ENCODE measurements at regions not wholly inside any gene's neighbourhood (a gene's known extent, or its start where the extent isn't known, plus 50 kb on each side); places are given as distances from the start of the nearest gene placed in this dataset.
"Not testable (repeated sequence)": the region's sequence is repeated elsewhere in the genome, so short reads cannot be mapped to it uniquely, and the experiment has no call there.

DNA sequence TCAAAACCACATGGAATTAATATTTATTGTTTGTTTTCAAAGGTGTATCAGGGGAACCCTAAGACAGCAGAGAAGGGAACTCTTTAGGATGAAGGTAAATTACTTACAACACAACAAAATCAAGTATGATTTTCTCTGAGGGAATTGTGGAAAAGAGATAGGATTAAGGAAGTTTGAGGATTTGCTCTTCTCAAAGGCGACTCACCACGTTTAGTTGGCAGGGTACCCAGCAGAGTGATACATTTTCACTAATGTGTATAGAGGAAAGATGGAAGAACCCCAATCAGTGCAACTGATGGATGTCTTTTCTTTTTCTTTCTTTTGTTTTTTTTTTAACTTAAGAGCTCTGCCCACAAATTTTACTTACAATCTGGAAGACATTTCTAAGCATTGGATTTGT, 499.2 kb downstream of the CCER1 start:
- ATAC-seq = no peak
- Mint-ChIP-seq H3K4me1 (ENCODE audit: low read depth) (no peaks in the 10 kb centered on the region), H3K9me3 (no peaks in the 10 kb centered on the region), H3K27me3 (ENCODE audit: low read depth) (no peaks in the 10 kb centered on the region), H3K4me3 (no peak overlapping the region), H3K36me3 (ENCODE audit: insufficient read depth) (no peaks in the 10 kb centered on the region)
- no peak for DNase-seq

DNA sequence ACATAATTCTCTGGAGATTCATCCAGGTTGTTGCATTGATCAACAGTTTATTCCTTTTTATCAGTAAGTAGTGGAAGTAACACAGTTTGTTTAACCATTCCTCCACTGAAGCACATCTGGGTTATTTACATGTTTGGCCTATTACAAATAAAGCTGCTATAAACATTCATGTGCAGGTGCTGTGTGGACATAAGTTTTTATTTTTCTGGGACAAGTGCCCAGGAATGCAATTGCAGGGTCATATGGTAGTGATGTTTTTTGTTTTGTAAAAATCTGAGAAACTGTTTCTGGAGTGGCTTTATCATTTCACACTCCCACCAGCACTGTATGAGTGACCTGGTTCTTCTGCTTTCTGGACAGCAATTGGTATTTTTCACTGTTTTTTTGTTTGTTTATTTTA, 505.4 kb downstream of the CCER1 start:
- H3K9me3 Mint-ChIP-seq = peaks cover 4% of the 10 kb centered on the region
- no peaks in the 10 kb centered on the region for H3K27me3 Mint-ChIP-seq (ENCODE audit: low read depth)
- ATAC-seq (no peak), DNase-seq (no peak)
- no peaks in the 10 kb centered on the region for H3K36me3 Mint-ChIP-seq (ENCODE audit: insufficient read depth)
- no peak overlapping the region for H3K4me3 Mint-ChIP-seq
- no peaks in the 10 kb centered on the region for H3K4me1 Mint-ChIP-seq (ENCODE audit: low read depth)

DNA sequence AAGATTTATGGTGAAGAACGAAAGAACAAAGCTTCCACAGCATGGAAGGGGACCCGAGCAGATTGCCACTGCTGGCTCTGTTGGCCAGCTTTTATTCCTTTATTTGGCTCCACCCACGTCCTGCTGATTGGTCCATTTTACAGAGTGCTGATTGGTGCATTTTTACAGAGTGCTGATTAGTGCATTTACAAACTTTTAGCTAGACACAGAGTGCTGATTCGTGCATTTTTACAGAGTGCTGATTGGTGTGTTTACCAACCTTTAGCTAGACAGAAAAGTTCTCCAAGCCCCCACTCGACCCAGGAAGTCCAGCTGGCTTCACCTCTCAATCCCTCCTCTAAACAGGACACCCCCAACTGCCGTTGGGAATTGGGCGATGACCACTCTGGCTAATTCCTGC, 511.5 kb downstream of the CCER1 start:
- not testable (repeated sequence) for H3K27me3 Mint-ChIP-seq (ENCODE audit: low read depth); ATAC-seq; H3K4me3 Mint-ChIP-seq; H3K4me1 Mint-ChIP-seq (ENCODE audit: low read depth); DNase-seq; H3K36me3 Mint-ChIP-seq (ENCODE audit: insufficient read depth)
- peaks cover 12% of the 10 kb centered on the region for H3K9me3 Mint-ChIP-seq

DNA sequence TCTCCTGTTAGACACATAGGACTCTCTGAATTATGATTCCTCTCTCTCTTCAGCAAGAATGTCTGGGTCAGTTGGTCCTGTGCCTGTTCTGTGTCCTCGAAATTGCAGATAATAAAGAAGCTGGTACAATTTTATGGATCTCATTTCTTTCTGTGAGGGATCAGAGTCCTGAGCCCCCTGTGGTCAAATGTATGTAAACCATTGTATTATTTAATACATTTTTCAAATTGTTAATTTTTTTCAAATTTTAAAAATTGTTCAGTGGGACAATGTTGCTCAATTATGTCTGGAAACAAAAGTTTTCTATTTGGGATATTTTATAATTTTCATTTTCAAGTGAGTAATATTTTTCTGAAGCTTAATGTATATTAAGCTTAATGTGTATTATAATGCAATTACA, 513.5 kb downstream of the CCER1 start:
- DNase-seq (no peak), ATAC-seq (no peak)
- Mint-ChIP-seq H3K9me3 (peaks cover 17% of the 10 kb centered on the region), H3K4me1 (ENCODE audit: low read depth) (no peaks in the 10 kb centered on the region), H3K4me3 (no peak overlapping the region), H3K27me3 (ENCODE audit: low read depth) (no peaks in the 10 kb centered on the region), H3K36me3 (ENCODE audit: insufficient read depth) (no peaks in the 10 kb centered on the region)

DNA sequence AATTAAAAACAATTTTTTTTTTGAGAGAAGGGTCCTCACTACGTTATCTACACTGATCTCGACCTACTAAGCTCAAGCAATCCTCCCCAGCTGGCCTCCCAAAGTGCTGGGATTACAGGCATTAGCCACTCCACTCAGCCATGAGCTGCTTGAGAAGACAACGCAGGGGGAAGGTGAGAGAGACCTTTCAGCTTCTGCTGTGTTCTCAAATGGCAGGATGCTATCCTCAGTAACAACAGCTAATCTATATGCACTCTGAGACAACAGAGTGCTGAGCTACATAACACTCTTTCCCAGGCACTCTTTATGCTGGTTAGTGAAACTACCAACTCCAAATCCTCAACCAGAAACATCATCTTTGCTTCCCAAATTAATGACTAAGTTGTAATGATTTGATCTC, 526.1 kb downstream of the CCER1 start:
- no peaks in the 10 kb centered on the region for H3K4me1 Mint-ChIP-seq (ENCODE audit: low read depth)
- no peak for DNase-seq
- no peaks in the 10 kb centered on the region for H3K27me3 Mint-ChIP-seq (ENCODE audit: low read depth)
- no peak overlapping the region for H3K4me3 Mint-ChIP-seq
- no peak for ATAC-seq
- H3K9me3 Mint-ChIP-seq = peaks cover 4% of the 10 kb centered on the region
- H3K36me3 Mint-ChIP-seq (ENCODE audit: insufficient read depth) = no peaks in the 10 kb centered on the region

DNA sequence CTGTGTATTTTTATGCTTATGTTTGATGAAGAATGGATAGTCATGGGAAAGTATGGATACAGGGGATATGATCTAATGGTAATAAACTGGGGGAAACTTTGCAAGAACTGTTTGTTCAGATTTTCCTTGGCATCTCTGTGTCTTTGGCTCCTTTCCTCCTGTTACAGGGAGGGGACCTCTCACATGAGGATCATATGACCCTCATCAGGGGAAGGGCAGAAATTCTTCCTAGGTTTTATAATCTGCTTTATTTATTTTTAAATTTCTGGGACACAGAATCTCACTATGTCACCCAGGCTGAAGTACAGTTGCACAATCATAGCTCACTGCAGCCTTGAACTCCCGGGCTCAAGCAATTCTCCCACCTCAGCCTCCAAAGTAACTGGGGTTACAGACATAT, 526.5 kb downstream of the CCER1 start:
- no peaks in the 10 kb centered on the region for H3K36me3 Mint-ChIP-seq (ENCODE audit: insufficient read depth)
- peaks cover 3% of the 10 kb centered on the region for H3K9me3 Mint-ChIP-seq
- no peak for ATAC-seq

DNA sequence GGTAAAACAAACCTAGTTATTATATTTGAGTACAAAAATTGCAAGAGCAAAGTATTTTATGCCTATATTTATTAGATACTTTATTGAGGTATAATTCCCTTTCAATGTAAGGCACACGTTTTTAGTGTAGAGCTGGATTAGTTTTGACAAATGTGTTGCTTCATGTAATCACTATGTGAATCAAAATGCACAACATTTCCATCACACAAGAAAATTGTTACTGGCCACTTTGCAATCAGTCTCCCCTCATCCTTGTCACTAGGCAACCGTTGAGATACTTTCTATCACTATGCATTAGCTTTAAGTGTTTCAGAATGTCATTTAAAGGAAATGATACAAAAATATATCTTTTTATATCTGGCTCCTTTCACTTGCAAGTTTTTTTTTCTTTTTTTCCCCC, 531.0 kb downstream of the CCER1 start:
- H3K27me3 Mint-ChIP-seq (ENCODE audit: low read depth) = no peaks in the 10 kb centered on the region
- H3K9me3 Mint-ChIP-seq = no peaks in the 10 kb centered on the region
- no peak for DNase-seq
- H3K4me3 Mint-ChIP-seq = no peak overlapping the region
- H3K4me1 Mint-ChIP-seq (ENCODE audit: low read depth) = no peaks in the 10 kb centered on the region
- no peaks in the 10 kb centered on the region for H3K36me3 Mint-ChIP-seq (ENCODE audit: insufficient read depth)
- ATAC-seq = no peak

More for the DNA sequence above, 526.5 kb downstream of the CCER1 start:
- DNase-seq = no peak
- Mint-ChIP-seq H3K4me1 (ENCODE audit: low read depth) (no peaks in the 10 kb centered on the region), H3K27me3 (ENCODE audit: low read depth) (no peaks in the 10 kb centered on the region), H3K4me3 (no peak overlapping the region)

DNA sequence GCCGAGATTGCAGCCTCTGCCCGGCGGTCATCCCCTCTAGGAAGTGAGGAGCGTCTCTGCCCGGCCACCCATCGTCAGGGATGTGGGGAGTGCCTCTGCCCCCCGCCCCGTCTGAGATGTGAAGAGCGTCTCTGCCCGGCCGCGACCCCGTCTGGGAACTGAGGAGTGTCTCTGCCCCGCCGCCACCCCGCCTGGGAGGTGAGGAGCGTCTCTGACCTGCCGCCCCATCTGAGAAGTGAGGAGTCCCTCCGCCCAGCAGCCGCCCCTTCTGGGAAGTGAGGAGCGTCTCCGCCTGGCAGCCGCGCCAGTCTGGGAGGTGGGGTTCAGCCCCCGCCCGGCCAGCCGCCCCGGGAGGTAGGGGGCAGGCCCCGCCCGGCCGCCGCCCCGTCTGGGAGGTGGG, 544.0 kb downstream of the CCER1 start:
- no peak for ATAC-seq

DNA sequence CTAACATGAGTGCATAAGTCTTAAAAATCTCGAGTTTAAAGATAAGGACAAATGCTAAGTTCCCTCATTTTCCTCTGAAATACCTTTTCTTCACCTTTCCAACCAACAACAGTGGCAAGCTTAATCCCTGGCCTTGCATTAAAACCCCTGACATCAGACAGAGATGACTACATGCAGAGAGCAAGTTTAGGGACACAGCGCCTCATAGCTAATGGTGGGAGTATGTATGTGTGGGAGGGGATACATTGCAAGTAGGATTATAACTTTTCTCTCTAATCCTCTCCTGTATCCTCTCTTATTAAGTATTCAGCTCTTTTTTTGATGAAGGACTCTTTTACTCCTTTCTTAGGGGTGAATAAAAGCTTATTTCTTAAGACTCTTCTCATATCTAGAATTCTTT, 547.1 kb downstream of the CCER1 start:
- Mint-ChIP-seq H3K27me3 (ENCODE audit: low read depth) (no peaks in the 10 kb centered on the region), H3K4me1 (ENCODE audit: low read depth) (no peaks in the 10 kb centered on the region), H3K4me3 (no peak overlapping the region), H3K36me3 (ENCODE audit: insufficient read depth) (no peaks in the 10 kb centered on the region), H3K9me3 (no peaks in the 10 kb centered on the region)
- ATAC-seq (no peak), DNase-seq (no peak)

More for the DNA sequence above, 544.0 kb downstream of the CCER1 start:
- no peaks in the 10 kb centered on the region for H3K4me1 Mint-ChIP-seq (ENCODE audit: low read depth)
- H3K27me3 Mint-ChIP-seq (ENCODE audit: low read depth) = no peaks in the 10 kb centered on the region
- no peak for DNase-seq
- H3K9me3 Mint-ChIP-seq = peaks cover 4% of the 10 kb centered on the region
- H3K36me3 Mint-ChIP-seq (ENCODE audit: insufficient read depth) = no peaks in the 10 kb centered on the region
- no peak overlapping the region for H3K4me3 Mint-ChIP-seq

DNA sequence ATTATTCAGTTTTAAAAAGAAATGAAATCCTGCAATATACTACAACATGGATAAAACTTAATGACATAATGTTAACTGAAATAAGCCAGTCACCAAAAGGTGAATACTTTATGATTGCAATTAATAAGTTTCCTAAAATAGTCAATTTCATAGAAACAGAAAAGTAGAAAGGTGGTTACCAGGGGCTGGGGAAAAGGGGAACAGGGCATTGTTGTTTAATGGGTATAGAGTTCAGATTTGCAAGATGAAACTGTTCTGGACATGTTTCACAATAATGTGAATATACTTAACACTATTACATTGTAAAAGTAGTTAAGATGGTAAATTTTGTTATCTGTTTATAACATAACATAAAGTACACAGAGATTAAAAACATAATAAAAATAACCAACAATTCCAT, 550.9 kb downstream of the CCER1 start:
- no peaks in the 10 kb centered on the region for H3K36me3 Mint-ChIP-seq (ENCODE audit: insufficient read depth)
- no peaks in the 10 kb centered on the region for H3K9me3 Mint-ChIP-seq
- no peaks in the 10 kb centered on the region for H3K27me3 Mint-ChIP-seq (ENCODE audit: low read depth)
- ATAC-seq (no peak), DNase-seq (no peak)
- H3K4me3 Mint-ChIP-seq = no peak overlapping the region
- H3K4me1 Mint-ChIP-seq (ENCODE audit: low read depth) = no peaks in the 10 kb centered on the region

DNA sequence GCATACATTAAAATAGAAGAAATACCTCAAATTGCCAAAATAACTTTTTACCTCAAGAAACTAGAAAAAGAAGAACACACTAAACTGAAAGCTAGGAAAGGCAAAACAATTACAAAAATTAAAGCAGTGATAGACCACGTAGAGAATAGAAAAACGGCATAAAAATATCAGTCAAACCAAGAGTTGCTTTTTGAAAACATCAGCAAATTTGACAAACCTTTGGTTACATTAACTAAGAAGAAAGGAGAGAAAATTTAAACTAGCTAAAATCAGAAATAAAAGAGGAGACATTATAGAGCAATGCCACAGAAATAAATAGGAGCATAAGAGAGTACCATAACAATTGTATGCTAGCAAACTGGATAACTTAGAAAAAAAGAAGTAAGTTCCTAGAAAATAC, 553.8 kb downstream of the CCER1 start:
- ATAC-seq = no peak
- Mint-ChIP-seq H3K4me3 (no peak overlapping the region), H3K36me3 (ENCODE audit: insufficient read depth) (no peaks in the 10 kb centered on the region), H3K4me1 (ENCODE audit: low read depth) (no peaks in the 10 kb centered on the region), H3K27me3 (ENCODE audit: low read depth) (no peaks in the 10 kb centered on the region), H3K9me3 (peaks cover 10% of the 10 kb centered on the region)
- DNase-seq = no peak

DNA sequence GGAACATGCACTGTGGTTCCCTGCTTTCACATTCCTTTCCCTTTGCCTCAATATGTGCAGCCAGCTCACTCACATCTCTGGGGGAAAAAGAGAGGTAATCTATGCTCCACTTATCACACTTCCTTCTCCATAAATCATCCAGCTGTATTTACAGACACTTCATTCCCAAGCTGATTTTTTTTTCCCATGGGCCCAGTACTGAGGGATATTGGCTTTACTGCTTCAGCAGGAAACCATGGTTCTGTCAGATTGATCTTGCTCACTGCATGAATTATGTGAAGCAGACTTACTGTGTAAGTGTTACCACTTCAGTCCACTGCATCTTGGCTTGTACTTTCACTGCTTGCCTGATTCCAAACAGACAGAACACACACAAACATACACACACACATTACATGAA, 555.6 kb downstream of the CCER1 start:
- peaks cover 18% of the 10 kb centered on the region for H3K9me3 Mint-ChIP-seq
- DNase-seq = no peak
- no peaks in the 10 kb centered on the region for H3K27me3 Mint-ChIP-seq (ENCODE audit: low read depth)
- H3K4me3 Mint-ChIP-seq = no peak overlapping the region
- H3K4me1 Mint-ChIP-seq (ENCODE audit: low read depth) = no peaks in the 10 kb centered on the region
- no peaks in the 10 kb centered on the region for H3K36me3 Mint-ChIP-seq (ENCODE audit: insufficient read depth)
- ATAC-seq = no peak

DNA sequence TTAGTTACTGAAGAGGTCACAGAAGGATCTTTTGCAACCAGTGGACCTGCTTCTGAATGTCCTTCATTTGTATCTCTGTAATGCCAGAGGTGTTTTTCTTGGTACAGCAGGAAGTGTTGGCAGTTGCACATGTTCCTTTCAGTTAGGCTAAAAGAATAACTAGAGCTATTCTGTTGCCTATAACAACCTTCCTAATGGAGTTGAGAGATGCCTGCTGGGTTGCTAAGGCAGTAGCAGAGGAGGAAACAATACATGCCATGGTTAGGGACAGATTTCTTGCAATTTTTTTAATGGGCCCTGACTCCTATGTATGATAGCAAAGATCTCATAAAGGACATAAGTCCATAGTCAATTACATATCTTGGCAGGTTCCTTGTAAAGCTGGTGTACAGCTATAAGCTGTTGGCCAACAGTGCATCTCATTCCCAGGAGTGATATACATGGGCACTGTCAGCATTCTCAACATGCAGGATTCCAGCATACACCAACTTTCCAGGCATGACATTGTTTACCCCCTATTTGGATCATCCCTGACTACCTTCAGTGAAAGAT, 556.6 kb downstream of the CCER1 start:
- no peaks in the 10 kb centered on the region for H3K27me3 Mint-ChIP-seq (ENCODE audit: low read depth)
- DNase-seq = no peak

DNA sequence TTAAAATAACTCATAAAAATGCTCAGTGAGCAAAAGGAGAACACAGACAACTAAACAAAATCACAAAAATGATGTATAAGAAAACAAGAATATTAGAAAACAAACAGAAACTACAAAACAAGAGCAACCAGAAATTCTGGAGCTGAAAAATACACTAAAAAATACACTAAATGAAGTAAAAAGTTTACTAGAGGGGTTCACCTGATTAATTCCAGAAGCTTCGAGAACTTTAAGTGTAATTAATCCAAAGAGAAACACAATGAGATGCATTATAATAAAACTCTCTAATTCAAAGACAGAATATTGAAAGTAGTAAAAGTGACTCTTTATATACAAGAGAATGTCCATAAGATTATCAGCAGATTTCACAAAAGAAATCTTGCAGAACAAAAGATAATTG, 558.4 kb downstream of the CCER1 start:
- peaks cover 26% of the 10 kb centered on the region for H3K9me3 Mint-ChIP-seq
- H3K4me1 Mint-ChIP-seq (ENCODE audit: low read depth) = no peaks in the 10 kb centered on the region
- no peaks in the 10 kb centered on the region for H3K27me3 Mint-ChIP-seq (ENCODE audit: low read depth)
- DNase-seq (no peak), ATAC-seq (no peak)
- H3K36me3 Mint-ChIP-seq (ENCODE audit: insufficient read depth) = no peaks in the 10 kb centered on the region
- H3K4me3 Mint-ChIP-seq = no peak overlapping the region

More for the DNA sequence above, 556.6 kb downstream of the CCER1 start:
- H3K4me1 Mint-ChIP-seq (ENCODE audit: low read depth) = no peaks in the 10 kb centered on the region
- no peaks in the 10 kb centered on the region for H3K36me3 Mint-ChIP-seq (ENCODE audit: insufficient read depth)
- H3K9me3 Mint-ChIP-seq = peaks cover 18% of the 10 kb centered on the region
- no peak for ATAC-seq
- no peak overlapping the region for H3K4me3 Mint-ChIP-seq

DNA sequence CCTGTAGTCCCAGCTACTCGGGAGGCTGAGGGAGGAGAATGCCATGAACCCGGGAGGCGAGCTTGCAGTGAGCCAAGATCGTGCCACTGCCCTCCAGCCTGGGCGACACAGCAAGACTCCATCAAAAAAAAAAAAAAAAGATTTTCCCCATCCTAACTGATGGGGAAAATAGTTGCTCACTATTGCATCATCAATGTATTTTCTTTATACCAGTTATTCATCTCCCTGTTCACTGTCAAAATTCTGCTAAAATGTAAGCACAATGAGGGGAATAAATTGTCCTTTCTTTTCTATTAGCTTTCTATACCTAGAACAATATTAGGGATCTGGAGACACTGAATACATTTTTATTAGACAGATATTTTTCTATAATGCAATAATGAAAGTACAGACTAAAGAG, 561.3 kb downstream of the CCER1 start:
- Mint-ChIP-seq H3K27me3 (ENCODE audit: low read depth) (no peaks in the 10 kb centered on the region), H3K9me3 (peaks cover 28% of the 10 kb centered on the region), H3K4me3 (no peak overlapping the region), H3K4me1 (ENCODE audit: low read depth) (no peaks in the 10 kb centered on the region), H3K36me3 (ENCODE audit: insufficient read depth) (no peaks in the 10 kb centered on the region)
- DNase-seq (no peak), ATAC-seq (no peak)

DNA sequence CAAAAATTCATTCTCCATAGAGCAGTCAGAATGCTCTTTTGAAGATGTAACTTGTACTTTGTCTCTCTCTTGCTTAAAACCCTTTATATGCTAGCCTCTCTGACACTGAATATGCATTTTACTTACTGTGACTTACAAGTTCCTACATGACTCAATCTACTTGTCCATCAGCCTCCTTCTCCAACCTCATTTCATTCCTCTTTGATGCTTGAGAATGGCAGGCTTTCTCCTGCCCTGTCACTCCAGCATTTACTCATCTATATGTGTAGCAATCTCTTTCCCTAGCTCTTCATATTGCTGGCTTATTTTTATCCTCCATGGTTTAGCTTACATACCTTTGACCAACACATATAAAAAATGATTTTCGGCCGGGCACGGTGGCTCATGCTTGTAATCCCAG, 561.9 kb downstream of the CCER1 start:
- H3K4me3 Mint-ChIP-seq = no peak overlapping the region
- no peak for ATAC-seq
- H3K27me3 Mint-ChIP-seq (ENCODE audit: low read depth) = no peaks in the 10 kb centered on the region

More for the DNA sequence above, 561.9 kb downstream of the CCER1 start:
- no peak for DNase-seq
- Mint-ChIP-seq H3K36me3 (ENCODE audit: insufficient read depth) (no peaks in the 10 kb centered on the region), H3K9me3 (peaks cover 28% of the 10 kb centered on the region), H3K4me1 (ENCODE audit: low read depth) (no peaks in the 10 kb centered on the region)
